RCC 7860 (cell line): ENCODE measurements at regions not wholly inside any gene's neighbourhood (a gene's known extent, or its start where the extent isn't known, plus 50 kb on each side); places are given as distances from the start of the nearest gene placed in this dataset.

ENCODE experiments used
- DNase-seq: peaks from one replicate; pipeline ENCODE4 v3.0.0-alpha.2; 2015; ENCODE audit warnings: low spot score
- FAIRE-seq: peaks from 2 replicates; lab custom pipeline; 2012; peaks lifted over from hg19 to GRCh38; lab: Jason Lieb, UNC

- DNase-seq, result no peak
- FAIRE-seq, result no peak
Measured at GRCh38 chr4:83819582-83819981, 283.7 kb downstream of the GPAT3 start.

- no peak for FAIRE-seq
Measured at GRCh38 chr4:83810428-83810827, 274.5 kb downstream of the GPAT3 start.

GRCh38 chr4:83809581-83809980 is 273.7 kb downstream of the GPAT3 start:
- FAIRE-seq, result no peak
- no peak for DNase-seq

More at GRCh38 chr4:83810428-83810827, 274.5 kb downstream of the GPAT3 start:
- DNase-seq, result peak; percentile 50

GRCh38 chr4:83793481-83793880 is 257.6 kb downstream of the GPAT3 start:
- no peak for DNase-seq
- FAIRE-seq, result no peak

- FAIRE-seq (no peak), DNase-seq (no peak)
Measured at GRCh38 chr4:83785891-83786290, 250.0 kb downstream of the GPAT3 start.

GRCh38 chr4:83783215-83783614 is 247.3 kb downstream of the GPAT3 start:
- no peak for FAIRE-seq

GRCh38 chr4:83782591-83782990 is 246.7 kb downstream of the GPAT3 start:
- peak; percentile 86 for FAIRE-seq
- peak; percentile 90 for DNase-seq

More at GRCh38 chr4:83783215-83783614, 247.3 kb downstream of the GPAT3 start:
- DNase-seq, result no peak

GRCh38 chr4:83781434-83781833 is 245.5 kb downstream of the GPAT3 start:
- no peak for FAIRE-seq
- no peak for DNase-seq

- FAIRE-seq (no peak), DNase-seq (no peak)
Measured at GRCh38 chr4:83780053-83780733, 244.3 kb downstream of the GPAT3 start.

GRCh38 chr4:83779103-83780052 is 243.5 kb downstream of the GPAT3 start:
- FAIRE-seq, result no peak
- no peak for DNase-seq

- FAIRE-seq (no peak), DNase-seq (no peak)
Measured at GRCh38 chr4:83772685-83773084, 236.8 kb downstream of the GPAT3 start.

GRCh38 chr4:83771113-83771705 is 235.3 kb downstream of the GPAT3 start:
- FAIRE-seq (peak; percentile 38), DNase-seq (peak; percentile 64)

GRCh38 chr4:83768146-83768545 is 232.2 kb downstream of the GPAT3 start:
- no peak for DNase-seq
- no peak for FAIRE-seq

- DNase-seq, result no peak
- FAIRE-seq, result no peak
Measured at GRCh38 chr4:83767067-83767466, 231.2 kb downstream of the GPAT3 start.

GRCh38 chr4:83759611-83760010 is 223.7 kb downstream of the GPAT3 start:
- no peak for FAIRE-seq
- no peak for DNase-seq

GRCh38 chr4:83758285-83758684 is 222.4 kb downstream of the GPAT3 start:
- DNase-seq, result no peak
- FAIRE-seq, result no peak

GRCh38 chr4:83757121-83757621 is 221.3 kb downstream of the GPAT3 start:
- DNase-seq, result peak; percentile 8
- no peak for FAIRE-seq

GRCh38 chr4:83753260-83753659 is 217.4 kb downstream of the GPAT3 start:
- FAIRE-seq (no peak), DNase-seq (no peak)

GRCh38 chr4:83751336-83751949 is 215.5 kb downstream of the GPAT3 start:
- DNase-seq (no peak), FAIRE-seq (no peak)

GRCh38 chr4:83748711-83749110 is 212.8 kb downstream of the GPAT3 start:
- FAIRE-seq, result no peak
- DNase-seq, result no peak

GRCh38 chr4:83738895-83739294 is 203.0 kb downstream of the GPAT3 start:
- no peak for FAIRE-seq
- DNase-seq, result no peak
